BJ (cell line): ENCODE measurements at regions not wholly inside any gene's neighbourhood (a gene's known extent, or its start where the extent isn't known, plus 50 kb on each side); places are given as distances from the start of the nearest gene placed in this dataset.

Experiments used
- CTCF ChIA-PET: fragments of 350-600 bp; formaldehyde crosslinking; extraction: SDS; loops from one replicate; lab custom pipeline; 2021; ENCODE audit warnings: antibody characterized with exemption, inconsistent platforms; lab: Yijun Ruan, JAX
- POLR2A ChIA-PET: fragments of 300-600 bp; sonication (Branson Sonifier 250); formaldehyde crosslinking; extraction: SDS; loops from one replicate; lab custom pipeline; 2021; ENCODE audit warnings: antibody characterized with exemption; lab: Charles Lee
- DNase-seq: peaks from one replicate; pipeline ENCODE4 v3.0.0-alpha.2; 2011; ENCODE audit warnings: low read depth
- H3K27me3 ChIP-seq: 2 replicates; pipeline ENCODE4 v1.6.0; 2011; ENCODE audit warnings: low read length; ENCODE audit not compliant: control insufficient read depth, insufficient read depth
- H3K36me3 ChIP-seq: 2 replicates; pipeline ENCODE4 v1.5.1; 2011; ENCODE audit warnings: low read length; ENCODE audit not compliant: control insufficient read depth, insufficient read depth
- H3K4me3 ChIP-seq: 2 replicates; pipeline ENCODE4 v1.5.1; 2011; ENCODE audit warnings: low read depth, mild to moderate bottlenecking, control low read depth, low read length
- CTCF ChIP-seq: IDR thresholded peaks from 2 replicates; pipeline ENCODE4 v1.5.1; 2011; ENCODE audit warnings: low read depth, mild to moderate bottlenecking, control low read depth, inconsistent platforms, low read length, moderate library complexity; ENCODE audit not compliant: insufficient read depth

- Histone ChIP-seq H3K36me3 (no peaks in the 10 kb centered on the region), H3K4me3 (no peak overlapping the region), H3K27me3 (no peaks in the 10 kb centered on the region)
- DNase-seq: no peak
- POLR2A ChIA-PET: no interaction called here
- CTCF ChIA-PET: interaction anchor here (0.6 to 4.1 kb wide), 11 partner anchors 10 to 401 kb away, joined by 3 to 19 read pairs (median 4); partner anchors contain the start of gene RPGR
- TF ChIP-seq CTCF: peak; percentile 41
Observed at GRCh38 chrX:37926700-37927099, 79.3 kb upstream of the DYNLT3 start.

GRCh38 chrX:37942170-37942569 is 64.2 kb upstream of the SYTL5 start:
- CTCF ChIA-PET: interaction anchor here (1.6 kb wide), 1 partner anchor 17 kb away, joined by 3 read pairs; no protein-coding TSS in a partner anchor
- Histone ChIP-seq H3K27me3 (no peaks in the 10 kb centered on the region), H3K36me3 (no peaks in the 10 kb centered on the region), H3K4me3 (no peak overlapping the region)
- POLR2A ChIA-PET: no interaction called here
- no peak for DNase-seq
- no peak for TF ChIP-seq CTCF

- no peaks in the 10 kb centered on the region for H3K27me3 ChIP-seq
- no peak overlapping the region for H3K4me3 ChIP-seq
- POLR2A ChIA-PET: no interaction called here
- CTCF ChIA-PET: interaction anchor here (1.6 kb wide), 1 partner anchor 15 kb away, joined by 3 read pairs; no protein-coding TSS in a partner anchor
- DNase-seq: no peak
- H3K36me3 ChIP-seq: no peaks in the 10 kb centered on the region
- no peak for TF ChIP-seq CTCF
Observed at GRCh38 chrX:37943554-37944344, 62.6 kb upstream of the SYTL5 start.

GRCh38 chrX:37946197-37946596 is 60.2 kb upstream of the SYTL5 start:
- Histone ChIP-seq H3K27me3 (no peaks in the 10 kb centered on the region), H3K4me3 (no peak overlapping the region), H3K36me3 (no peaks in the 10 kb centered on the region)
- ChIA-PET CTCF (interaction anchor here (1.4 kb wide), 1 partner anchor 19 kb away, joined by 3 read pairs; no protein-coding TSS in a partner anchor), POLR2A (no interaction called here)
- DNase-seq: no peak
- no peak for TF ChIP-seq CTCF

- ChIA-PET POLR2A (no interaction called here), CTCF (no interaction called here)
- TF ChIP-seq CTCF: no peak
- DNase-seq: no peak
- Histone ChIP-seq H3K36me3 (no peaks in the 10 kb centered on the region), H3K4me3 (no peak overlapping the region), H3K27me3 (no peaks in the 10 kb centered on the region)
Observed at GRCh38 chrX:37955273-37955672, 51.1 kb upstream of the SYTL5 start.
